SK-N-SH treated with all-trans-retinoic acid at 6 μM for 48 hours (cell line): ENCODE measurements at regions not wholly inside any gene's neighbourhood (a gene's known extent, or its start where the extent isn't known, plus 50 kb on each side); places are given as distances from the start of the nearest gene placed in this dataset.

Experiments
- ATAC-seq: fragments of 200-7000 bp; cut with Tn5 transposase; 3 replicates; pipeline ENCODE4 v1.9.1; 2020; ENCODE audit warnings: mild to moderate bottlenecking, moderate library complexity
- ARNTL ChIP-seq: fragments of 450-650 bp; formaldehyde crosslinking; IDR thresholded peaks from 2 replicates; pipeline ENCODE4 v1.5.0; 2020; ENCODE audit warnings: low read depth, mild to moderate bottlenecking, moderate library complexity, borderline replicate concordance
- BACH2 ChIP-seq: fragments of 250-450 bp; sonication (Bioruptor Pico); IDR thresholded peaks from 2 replicates; pipeline ENCODE4 v1.9.0; 2021; ENCODE audit warnings: mild to moderate bottlenecking, borderline replicate concordance
- CSDC2 ChIP-seq: fragments of 250-450 bp; sonication (Bioruptor Pico); IDR thresholded peaks from 2 replicates; pipeline ENCODE4 v1.5.0; 2020; ENCODE audit warnings: mild to moderate bottlenecking, moderate library complexity
- GLIS3 ChIP-seq: fragments of 250-450 bp; sonication (Bioruptor Pico); IDR thresholded peaks from 2 replicates; pipeline ENCODE4 v1.5.0; 2020; ENCODE audit warnings: mild to moderate bottlenecking, moderate library complexity
- ISL1 ChIP-seq: fragments of 250-450 bp; sonication (Bioruptor Pico); IDR thresholded peaks from 2 replicates; pipeline ENCODE4 v2.1.2; 2022; ENCODE audit warnings: mild to moderate bottlenecking, moderate library complexity
- OSR1 ChIP-seq: fragments of 250-450 bp; sonication (Bioruptor Pico); IDR thresholded peaks from 2 replicates; pipeline ENCODE4 v1.8.0; 2022; ENCODE audit warnings: moderate library complexity, mild to moderate bottlenecking, inconsistent platforms
- PPARA ChIP-seq: fragments of 250-450 bp; sonication (Bioruptor Pico); IDR thresholded peaks from 2 replicates; pipeline ENCODE4 v1.5.0; 2020; ENCODE audit warnings: mild to moderate bottlenecking, borderline replicate concordance
- RARB ChIP-seq: fragments of 250-450 bp; sonication (Bioruptor Pico); IDR thresholded peaks from 2 replicates; pipeline ENCODE4 v1.8.0; 2021; ENCODE audit warnings: mild to moderate bottlenecking, moderate library complexity
- SNAI2 ChIP-seq: fragments of 250-450 bp; sonication (Bioruptor Pico); IDR thresholded peaks from 2 replicates; pipeline ENCODE4 v1.5.0; 2020; ENCODE audit warnings: mild to moderate bottlenecking, moderate library complexity
- TCF4 ChIP-seq: fragments of 250-450 bp; sonication (Bioruptor Pico); IDR thresholded peaks from 2 replicates; pipeline ENCODE4 v1.8.0; 2021; ENCODE audit warnings: mild to moderate bottlenecking, moderate library complexity, borderline replicate concordance
- TOX ChIP-seq: fragments of 250-450 bp; sonication (Bioruptor Pico); IDR thresholded peaks from 2 replicates; pipeline ENCODE4 v1.8.0; 2021; ENCODE audit warnings: mild to moderate bottlenecking, moderate library complexity, borderline replicate concordance
- ZC3H10 ChIP-seq: fragments of 250-450 bp; sonication (Bioruptor Pico); IDR thresholded peaks from 2 replicates; pipeline ENCODE4 v1.5.1; 2021; ENCODE audit warnings: mild to moderate bottlenecking, moderate library complexity
- ZFP3 ChIP-seq: fragments of 250-450 bp; sonication (Bioruptor Pico); IDR thresholded peaks from 2 replicates; pipeline ENCODE4 v1.5.0; 2020; ENCODE audit warnings: mild to moderate bottlenecking, moderate library complexity
- ZFP30 ChIP-seq: fragments of 450-650 bp; formaldehyde crosslinking; IDR thresholded peaks from 2 replicates; pipeline ENCODE4 v1.5.0; 2022; ENCODE audit warnings: mild to moderate bottlenecking, moderate library complexity
- ZNF565 ChIP-seq: fragments of 450-650 bp; formaldehyde crosslinking; conservative IDR thresholded peaks from 2 replicates; pipeline ENCODE4 v1.5.0; 2020; ENCODE audit warnings: low read depth, mild to moderate bottlenecking, moderate library complexity
- ZNF70 ChIP-seq: fragments of 450-650 bp; formaldehyde crosslinking; IDR thresholded peaks from 2 replicates; pipeline ENCODE4 v1.5.0; 2020; ENCODE audit warnings: mild to moderate bottlenecking, moderate library complexity
- ZNF8 ChIP-seq: fragments of 450-650 bp; formaldehyde crosslinking; IDR thresholded peaks from 2 replicates; pipeline ENCODE4 v1.5.0; 2020; ENCODE audit warnings: mild to moderate bottlenecking, moderate library complexity
- TF ChIP-seq, protein P1 (sequence below): fragments of 250-450 bp; sonication (Bioruptor Pico); IDR thresholded peaks from 2 replicates; pipeline ENCODE4 v1.5.1; 2021; ENCODE audit warnings: mild to moderate bottlenecking, moderate library complexity
- TF ChIP-seq, protein P2 (sequence below): fragments of 250-450 bp; sonication (Bioruptor Pico); IDR thresholded peaks from 2 replicates; pipeline ENCODE4 v1.5.1; 2020; ENCODE audit warnings: low read depth, mild to moderate bottlenecking, moderate library complexity
- TF ChIP-seq, protein P3 (sequence below): fragments of 250-450 bp; sonication (Bioruptor Pico); IDR thresholded peaks from 2 replicates; pipeline ENCODE4 v1.8.0; 2021; ENCODE audit warnings: low read depth, mild to moderate bottlenecking, moderate library complexity, borderline replicate concordance
- TF ChIP-seq, protein P4 (sequence below): fragments of 250-450 bp; sonication (Bioruptor Pico); IDR thresholded peaks from 2 replicates; pipeline ENCODE4 v1.5.0; 2020; ENCODE audit warnings: mild to moderate bottlenecking, moderate library complexity

DNA sequence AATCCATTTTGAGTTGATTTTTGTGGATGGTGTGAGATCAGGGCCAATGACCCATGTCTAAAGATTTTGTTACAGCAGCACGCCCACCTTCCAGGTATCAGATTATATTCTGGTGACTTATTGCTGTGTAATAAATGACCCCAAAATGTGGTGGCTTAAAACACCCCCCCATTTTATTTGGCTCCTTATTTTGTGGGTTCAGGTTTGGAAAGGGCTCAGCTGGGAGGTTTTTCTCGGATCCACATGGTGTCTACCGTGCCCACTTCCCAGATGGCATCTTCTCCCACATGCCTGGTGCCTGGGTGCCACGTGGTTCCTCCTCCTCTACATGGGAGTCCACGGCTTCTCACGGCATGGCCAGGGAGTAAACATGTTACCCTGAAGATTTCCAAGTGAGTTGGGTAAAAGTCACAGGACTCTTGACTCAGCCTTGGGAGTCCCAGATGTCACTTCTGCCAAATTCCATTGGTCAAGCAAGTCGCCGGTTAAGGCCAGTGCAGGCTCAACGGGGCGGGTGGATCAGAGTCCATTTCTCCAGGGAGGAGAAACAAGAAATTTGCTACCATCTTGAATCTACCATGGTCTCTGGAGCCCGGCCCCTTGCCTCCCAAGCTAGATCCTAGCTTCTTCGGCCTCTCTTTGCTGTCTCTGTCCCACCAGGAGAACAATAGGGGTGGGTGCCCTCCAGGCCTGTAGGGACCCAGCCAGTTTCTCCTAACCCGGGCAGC, 214.3 kb downstream of the KIF26A start:
- no peak for ATAC-seq
- TF ChIP-seq ZNF70, result no peak
- no peak for TF ChIP-seq ZNF565 (CRISPR knock-in tag)

DNA sequence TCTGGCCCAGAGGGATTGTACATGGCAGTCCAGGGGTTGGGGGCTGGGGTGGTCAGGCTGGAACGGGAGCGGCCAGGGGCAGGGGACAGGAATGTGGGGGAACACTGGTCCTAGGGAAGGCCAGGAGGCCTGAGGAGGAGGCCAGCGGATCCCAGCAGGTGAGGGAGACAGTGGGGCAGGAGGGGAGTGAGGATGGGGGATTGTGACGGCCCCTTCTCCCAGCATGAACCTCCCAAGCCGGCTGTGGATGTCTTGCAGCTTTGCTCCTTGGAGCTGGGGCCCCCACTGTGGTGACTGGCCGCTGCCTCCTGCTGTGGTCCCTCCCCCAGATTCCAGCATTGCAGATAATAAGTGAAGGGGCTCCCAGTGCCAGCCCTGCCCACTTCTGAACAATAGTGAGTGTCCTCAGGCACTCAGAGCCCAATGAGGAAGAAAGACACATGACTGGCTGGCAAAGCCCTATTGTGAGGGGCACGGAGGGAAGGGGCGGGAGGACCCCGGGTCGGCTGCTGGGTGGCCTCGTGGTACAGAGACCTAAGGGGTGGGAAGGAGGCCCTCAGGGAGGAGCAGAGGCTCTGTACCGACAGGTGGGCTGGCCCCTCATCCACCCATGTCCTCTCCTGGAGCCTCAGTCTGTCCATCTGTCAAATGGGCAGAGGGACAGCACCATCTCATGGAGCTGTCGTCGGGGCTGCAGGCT, 215.0 kb downstream of the KIF26A start:
- no peak for TF ChIP-seq ISL1
- TF ChIP-seq TCF4 (CRISPR knock-in tag), result no peak
- no peak for TF ChIP-seq CSDC2
- no peak for TF ChIP-seq BACH2 (CRISPR knock-in tag)
- no peak for TF ChIP-seq TOX (CRISPR knock-in tag)
- TF ChIP-seq GLIS3, result no peak
- TF ChIP-seq ZFP3, result no peak
- TF ChIP-seq ZNF8 (CRISPR knock-in tag), result no peak
- no peak for TF ChIP-seq SNAI2 (CRISPR knock-in tag)
- TF ChIP-seq, protein P1, sequence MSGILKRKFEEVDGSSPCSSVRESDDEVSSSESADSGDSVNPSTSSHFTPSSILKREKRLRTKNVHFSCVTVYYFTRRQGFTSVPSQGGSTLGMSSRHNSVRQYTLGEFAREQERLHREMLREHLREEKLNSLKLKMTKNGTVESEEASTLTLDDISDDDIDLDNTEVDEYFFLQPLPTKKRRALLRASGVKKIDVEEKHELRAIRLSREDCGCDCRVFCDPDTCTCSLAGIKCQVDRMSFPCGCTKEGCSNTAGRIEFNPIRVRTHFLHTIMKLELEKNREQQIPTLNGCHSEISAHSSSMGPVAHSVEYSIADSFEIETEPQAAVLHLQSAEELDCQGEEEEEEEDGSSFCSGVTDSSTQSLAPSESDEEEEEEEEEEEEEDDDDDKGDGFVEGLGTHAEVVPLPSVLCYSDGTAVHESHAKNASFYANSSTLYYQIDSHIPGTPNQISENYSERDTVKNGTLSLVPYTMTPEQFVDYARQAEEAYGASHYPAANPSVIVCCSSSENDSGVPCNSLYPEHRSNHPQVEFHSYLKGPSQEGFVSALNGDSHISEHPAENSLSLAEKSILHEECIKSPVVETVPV (CRISPR knock-in tag), result no peak
- no peak for TF ChIP-seq ZFP30 (CRISPR knock-in tag)
- TF ChIP-seq RARB, result no peak
- no peak for TF ChIP-seq ZNF565 (CRISPR knock-in tag)
- TF ChIP-seq, protein P2, sequence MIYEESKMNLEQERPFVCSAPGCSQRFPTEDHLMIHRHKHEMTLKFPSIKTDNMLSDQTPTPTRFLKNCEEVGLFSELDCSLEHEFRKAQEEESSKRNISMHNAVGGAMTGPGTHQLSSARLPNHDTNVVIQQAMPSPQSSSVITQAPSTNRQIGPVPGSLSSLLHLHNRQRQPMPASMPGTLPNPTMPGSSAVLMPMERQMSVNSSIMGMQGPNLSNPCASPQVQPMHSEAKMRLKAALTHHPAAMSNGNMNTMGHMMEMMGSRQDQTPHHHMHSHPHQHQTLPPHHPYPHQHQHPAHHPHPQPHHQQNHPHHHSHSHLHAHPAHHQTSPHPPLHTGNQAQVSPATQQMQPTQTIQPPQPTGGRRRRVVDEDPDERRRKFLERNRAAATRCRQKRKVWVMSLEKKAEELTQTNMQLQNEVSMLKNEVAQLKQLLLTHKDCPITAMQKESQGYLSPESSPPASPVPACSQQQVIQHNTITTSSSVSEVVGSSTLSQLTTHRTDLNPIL, result no peak
- ATAC-seq, result no peak

DNA sequence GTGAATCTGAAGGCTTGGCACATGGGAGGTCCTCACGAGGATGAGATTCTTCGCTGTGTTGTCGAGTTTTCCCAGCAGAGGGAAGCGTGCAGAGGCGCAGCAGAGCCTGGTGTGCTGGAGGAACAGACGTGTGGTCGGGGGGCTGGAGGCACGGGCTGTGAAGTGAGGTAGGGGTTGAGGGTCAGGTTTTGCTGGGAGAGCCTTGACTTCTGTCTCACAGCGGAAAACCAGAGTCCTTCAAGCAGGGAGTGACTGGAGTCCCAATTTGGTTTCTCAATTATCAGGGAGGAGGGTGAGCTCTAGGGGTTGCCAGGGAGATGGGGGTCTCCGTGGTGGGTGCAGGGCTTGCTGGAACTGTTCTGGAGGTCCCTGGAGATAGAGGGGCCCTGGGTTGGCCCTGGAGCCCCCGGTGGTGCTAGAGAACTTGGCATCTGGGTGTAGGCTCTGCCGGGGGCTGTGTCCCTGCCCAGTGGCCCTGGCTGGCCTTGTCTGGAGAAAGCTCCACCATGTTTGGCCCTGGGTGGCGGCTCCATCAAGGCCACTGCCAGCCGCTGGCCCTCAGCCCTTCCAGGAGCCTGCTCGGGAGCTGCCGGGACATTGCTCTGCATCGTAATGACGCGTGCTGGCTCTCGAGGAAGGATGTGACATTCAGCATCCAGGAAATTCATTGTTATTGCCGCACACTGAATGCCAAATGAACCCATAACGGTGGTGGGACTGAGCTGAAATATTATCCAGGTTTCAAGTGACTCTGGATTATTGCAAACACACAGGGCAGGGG, 215.7 kb downstream of the KIF26A start:
- ATAC-seq, result no peak
- TF ChIP-seq, protein P3, sequence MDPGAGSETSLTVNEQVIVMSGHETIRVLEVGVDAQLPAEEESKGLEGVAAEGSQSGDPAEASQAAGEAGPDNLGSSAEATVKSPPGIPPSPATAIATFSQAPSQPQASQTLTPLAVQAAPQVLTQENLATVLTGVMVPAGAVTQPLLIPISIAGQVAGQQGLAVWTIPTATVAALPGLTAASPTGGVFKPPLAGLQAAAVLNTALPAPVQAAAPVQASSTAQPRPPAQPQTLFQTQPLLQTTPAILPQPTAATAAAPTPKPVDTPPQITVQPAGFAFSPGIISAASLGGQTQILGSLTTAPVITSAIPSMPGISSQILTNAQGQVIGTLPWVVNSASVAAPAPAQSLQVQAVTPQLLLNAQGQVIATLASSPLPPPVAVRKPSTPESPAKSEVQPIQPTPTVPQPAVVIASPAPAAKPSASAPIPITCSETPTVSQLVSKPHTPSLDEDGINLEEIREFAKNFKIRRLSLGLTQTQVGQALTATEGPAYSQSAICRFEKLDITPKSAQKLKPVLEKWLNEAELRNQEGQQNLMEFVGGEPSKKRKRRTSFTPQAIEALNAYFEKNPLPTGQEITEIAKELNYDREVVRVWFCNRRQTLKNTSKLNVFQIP, result no peak
- TF ChIP-seq OSR1 (CRISPR knock-in tag) (no peak), ZC3H10 (CRISPR knock-in tag) (no peak), RARB (no peak), ZNF565 (CRISPR knock-in tag) (no peak), ZFP3 (no peak), SNAI2 (CRISPR knock-in tag) (no peak), ZFP30 (CRISPR knock-in tag) (no peak), ARNTL (no peak), CSDC2 (no peak), ZNF8 (CRISPR knock-in tag) (no peak), TOX (CRISPR knock-in tag) (no peak), PPARA (CRISPR knock-in tag) (no peak), TCF4 (CRISPR knock-in tag) (no peak), ISL1 (no peak)
- TF ChIP-seq, protein P4, sequence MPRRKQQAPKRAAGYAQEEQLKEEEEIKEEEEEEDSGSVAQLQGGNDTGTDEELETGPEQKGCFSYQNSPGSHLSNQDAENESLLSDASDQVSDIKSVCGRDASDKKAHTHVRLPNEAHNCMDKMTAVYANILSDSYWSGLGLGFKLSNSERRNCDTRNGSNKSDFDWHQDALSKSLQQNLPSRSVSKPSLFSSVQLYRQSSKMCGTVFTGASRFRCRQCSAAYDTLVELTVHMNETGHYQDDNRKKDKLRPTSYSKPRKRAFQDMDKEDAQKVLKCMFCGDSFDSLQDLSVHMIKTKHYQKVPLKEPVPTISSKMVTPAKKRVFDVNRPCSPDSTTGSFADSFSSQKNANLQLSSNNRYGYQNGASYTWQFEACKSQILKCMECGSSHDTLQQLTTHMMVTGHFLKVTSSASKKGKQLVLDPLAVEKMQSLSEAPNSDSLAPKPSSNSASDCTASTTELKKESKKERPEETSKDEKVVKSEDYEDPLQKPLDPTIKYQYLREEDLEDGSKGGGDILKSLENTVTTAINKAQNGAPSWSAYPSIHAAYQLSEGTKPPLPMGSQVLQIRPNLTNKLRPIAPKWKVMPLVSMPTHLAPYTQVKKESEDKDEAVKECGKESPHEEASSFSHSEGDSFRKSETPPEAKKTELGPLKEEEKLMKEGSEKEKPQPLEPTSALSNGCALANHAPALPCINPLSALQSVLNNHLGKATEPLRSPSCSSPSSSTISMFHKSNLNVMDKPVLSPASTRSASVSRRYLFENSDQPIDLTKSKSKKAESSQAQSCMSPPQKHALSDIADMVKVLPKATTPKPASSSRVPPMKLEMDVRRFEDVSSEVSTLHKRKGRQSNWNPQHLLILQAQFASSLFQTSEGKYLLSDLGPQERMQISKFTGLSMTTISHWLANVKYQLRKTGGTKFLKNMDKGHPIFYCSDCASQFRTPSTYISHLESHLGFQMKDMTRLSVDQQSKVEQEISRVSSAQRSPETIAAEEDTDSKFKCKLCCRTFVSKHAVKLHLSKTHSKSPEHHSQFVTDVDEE (CRISPR knock-in tag), result no peak
- TF ChIP-seq, protein P1 (CRISPR knock-in tag), result no peak
- TF ChIP-seq, protein P2, result no peak
